ENCODE measurements at regions not wholly inside any gene's neighbourhood (a gene's known extent, or its start where the extent isn't known, plus 50 kb on each side); places are given as distances from the start of the nearest gene placed in this dataset.

- H3K9ac ChIP-seq (ENCODE audit: low read length): no peak overlapping the region
- DNase-seq (ENCODE audit: low read depth, low spot score): no peak
- no peaks in the 10 kb centered on the region for H3K9me3 ChIP-seq (ENCODE audit: control insufficient read depth in 1 of 2, insufficient read depth in 1 of 2, low read depth in 1 of 2, low read length in 2 of 2)
- no peaks in the 10 kb centered on the region; the same call in 1 of the 2 replicates for H3K27me3 ChIP-seq (ENCODE audit: insufficient read depth, low read length)
- ChIA-PET CTCF (no interaction called here), RAD21 (ENCODE audit: low non-redundant PET in 1 of 2, low total read pairs in 2 of 2, uncharacterized antibody in 2 of 2, unreplicated experiment in 2 of 2) (no interaction called here), POLR2A (no interaction called here)
- H3K4me3 ChIP-seq (replicated peaks in 1 of 2; ENCODE audit: low read depth in 1 of 2, low read length in 2 of 2): no peak overlapping the region
- no peaks in the 10 kb centered on the region for H3K4me1 ChIP-seq (ENCODE audit: control insufficient read depth in 1 of 2, insufficient read depth in 2 of 2, low read length in 2 of 2)
- no peaks in the 10 kb centered on the region for H3K9me2 ChIP-seq (ENCODE audit: insufficient read depth)
- H3K36me3 ChIP-seq (ENCODE audit: control insufficient read depth in 1 of 2, insufficient read depth in 2 of 2, low read length in 2 of 2): no peaks in the 10 kb centered on the region
- ATAC-seq: no peak
- H4K20me1 ChIP-seq (ENCODE audit: insufficient read depth): no peaks in the 10 kb centered on the region
- H3K4me2 ChIP-seq (ENCODE audit: low read length): no peak overlapping the region
- intact Hi-C loops (cut with micrococcal nuclease): no loop called here
- no TSS peak for BruUV-seq (replicated peaks)
- no peak overlapping the region for H3K27ac ChIP-seq (ENCODE audit: low read depth, low read length)
- H3K79me2 ChIP-seq (ENCODE audit: insufficient read depth, low read length): no peaks in the 10 kb centered on the region
- TF ChIP-seq SIN3A (IDR thresholded peaks at IDR 0.05; ENCODE audit: low read depth) (no peak), EZH2 (IDR thresholded peaks at IDR 0.05) (no peak), SRF (IDR thresholded peaks at IDR 0.05; ENCODE audit: low read depth) (no peak), EGR1 (IDR thresholded peaks at IDR 0.05; ENCODE audit: low read depth) (no peak), EZH2phosphoT487 (IDR thresholded peaks at IDR 0.05; ENCODE audit: borderline replicate concordance) (no peak), JUND (IDR thresholded peaks at IDR 0.05) (no peak), RAD21 (IDR thresholded peaks at IDR 0.05; ENCODE audit: low read depth) (no peak), POLR2AphosphoS5 (IDR thresholded peaks at IDR 0.05; ENCODE audit: low read depth, low read length) (no peak)
- TF ChIP-seq, protein P1, sequence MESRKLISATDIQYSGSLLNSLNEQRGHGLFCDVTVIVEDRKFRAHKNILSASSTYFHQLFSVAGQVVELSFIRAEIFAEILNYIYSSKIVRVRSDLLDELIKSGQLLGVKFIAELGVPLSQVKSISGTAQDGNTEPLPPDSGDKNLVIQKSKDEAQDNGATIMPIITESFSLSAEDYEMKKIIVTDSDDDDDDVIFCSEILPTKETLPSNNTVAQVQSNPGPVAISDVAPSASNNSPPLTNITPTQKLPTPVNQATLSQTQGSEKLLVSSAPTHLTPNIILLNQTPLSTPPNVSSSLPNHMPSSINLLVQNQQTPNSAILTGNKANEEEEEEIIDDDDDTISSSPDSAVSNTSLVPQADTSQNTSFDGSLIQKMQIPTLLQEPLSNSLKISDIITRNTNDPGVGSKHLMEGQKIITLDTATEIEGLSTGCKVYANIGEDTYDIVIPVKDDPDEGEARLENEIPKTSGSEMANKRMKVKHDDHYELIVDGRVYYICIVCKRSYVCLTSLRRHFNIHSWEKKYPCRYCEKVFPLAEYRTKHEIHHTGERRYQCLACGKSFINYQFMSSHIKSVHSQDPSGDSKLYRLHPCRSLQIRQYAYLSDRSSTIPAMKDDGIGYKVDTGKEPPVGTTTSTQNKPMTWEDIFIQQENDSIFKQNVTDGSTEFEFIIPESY (IDR thresholded peaks at IDR 0.05; ENCODE audit: extremely low read depth, insufficient replicate concordance, low read length): no peak
- H2AFZ ChIP-seq (ENCODE audit: low read depth, low read length, poor library complexity, severe bottlenecking): no peak overlapping the region
These were observed 589.3 kb downstream of the INSC start for GRCh38 chr11:15704064-15704463.

DNA sequence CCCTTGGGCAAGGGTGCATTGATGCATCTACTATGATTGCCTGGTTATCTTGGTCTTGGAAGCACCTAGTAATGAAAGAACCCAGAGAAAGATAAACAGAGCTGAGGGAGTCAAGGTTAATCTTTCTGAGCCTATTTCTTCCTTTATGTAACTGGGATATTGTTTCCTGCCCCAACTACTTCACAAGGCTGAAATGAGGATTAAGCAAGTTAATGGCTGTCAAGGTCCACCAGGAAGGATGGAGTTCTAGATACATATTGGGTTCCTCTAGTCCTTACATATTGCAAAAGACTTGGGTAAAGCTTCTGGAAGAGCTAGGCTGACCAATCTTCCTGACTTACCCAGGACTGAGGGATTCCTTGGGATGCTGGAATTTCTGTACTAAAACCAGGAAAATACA lies 589.8 kb downstream of the INSC start:
- ATAC-seq (no peak), DNase-seq (ENCODE audit: low read depth, low spot score) (no peak)
- Histone ChIP-seq H3K9me3 (ENCODE audit: control insufficient read depth in 1 of 2, insufficient read depth in 1 of 2, low read depth in 1 of 2, low read length in 2 of 2) (no peaks in the 10 kb centered on the region), H3K9me2 (ENCODE audit: insufficient read depth) (no peaks in the 10 kb centered on the region), H2AFZ (ENCODE audit: low read depth, low read length, poor library complexity, severe bottlenecking) (no peak overlapping the region), H3K79me2 (ENCODE audit: insufficient read depth, low read length) (no peaks in the 10 kb centered on the region), H3K27me3 (ENCODE audit: insufficient read depth, low read length) (no peaks in the 10 kb centered on the region; the same call in 1 of the 2 replicates), H3K36me3 (ENCODE audit: control insufficient read depth in 1 of 2, insufficient read depth in 2 of 2, low read length in 2 of 2) (no peaks in the 10 kb centered on the region), H3K4me2 (ENCODE audit: low read length) (no peak overlapping the region), H3K4me3 (replicated peaks in 1 of 2; ENCODE audit: low read depth in 1 of 2, low read length in 2 of 2) (no peak overlapping the region), H4K20me1 (ENCODE audit: insufficient read depth) (no peaks in the 10 kb centered on the region), H3K9ac (ENCODE audit: low read length) (no peak overlapping the region), H3K27ac (ENCODE audit: low read depth, low read length) (no peak overlapping the region), H3K4me1 (ENCODE audit: control insufficient read depth in 1 of 2, insufficient read depth in 2 of 2, low read length in 2 of 2) (no peaks in the 10 kb centered on the region)
- ChIA-PET CTCF (no interaction called here), POLR2A (no interaction called here), RAD21 (ENCODE audit: low non-redundant PET in 1 of 2, low total read pairs in 2 of 2, uncharacterized antibody in 2 of 2, unreplicated experiment in 2 of 2) (no interaction called here)
- intact Hi-C loops (cut with micrococcal nuclease): no loop called here
- no TSS peak for BruUV-seq (replicated peaks)
- no peak for TF ChIP-seq YY1 (IDR thresholded peaks at IDR 0.05; ENCODE audit: extremely low read depth, insufficient replicate concordance, low read depth, low read length)
- TF ChIP-seq EGR1 (IDR thresholded peaks at IDR 0.05; ENCODE audit: low read depth): no peak
- no peak for TF ChIP-seq SP1 (IDR thresholded peaks at IDR 0.05; ENCODE audit: low read depth)
- TF ChIP-seq SRF (IDR thresholded peaks at IDR 0.05; ENCODE audit: low read depth): no peak
- TF ChIP-seq MAX (IDR thresholded peaks at IDR 0.05): no peak
- no peak for TF ChIP-seq CEBPB (IDR thresholded peaks at IDR 0.05; ENCODE audit: low read depth)
- no peak for TF ChIP-seq TCF7L2 (IDR thresholded peaks at IDR 0.05; ENCODE audit: borderline replicate concordance, extremely low read depth, insufficient read depth, insufficient read length)
- TF ChIP-seq CBX3 (IDR thresholded peaks at IDR 0.05; ENCODE audit: low read depth): no peak

Measured in HCT116 (cell line).